HEK293T (cell line): ENCODE measurements at regions not wholly inside any gene's neighbourhood (a gene's known extent, or its start where the extent isn't known, plus 50 kb on each side); places are given as distances from the start of the nearest gene placed in this dataset.

ENCODE experiments used
- CTCF ChIA-PET: fragments of 350-600 bp; formaldehyde crosslinking; extraction: SDS; loops from one replicate; lab custom pipeline; 2021; ENCODE audit warnings: antibody characterized with exemption, inconsistent platforms; lab: Yijun Ruan, JAX
- POLR2A ChIA-PET: fragments of 350-600 bp; formaldehyde crosslinking; extraction: SDS; loops from one replicate; lab custom pipeline; 2020; ENCODE audit warnings: antibody characterized with exemption, inconsistent platforms; lab: Yijun Ruan, JAX
- DNase-seq: peaks from one replicate; pipeline ENCODE4 v3.0.0; 2012; ENCODE audit warnings: mixed read lengths; ENCODE audit errors: extremely low spot score
- ARNT ChIP-seq: fragments of 450-650 bp; IDR thresholded peaks from 2 replicates; pipeline ENCODE4 v1.6.1; 2017; ENCODE audit warnings: mild to moderate bottlenecking
- BHLHE40 ChIP-seq: fragments of 450-650 bp; IDR thresholded peaks from 2 replicates; pipeline ENCODE4 v1.6.1; 2016; ENCODE audit warnings: mild to moderate bottlenecking, moderate library complexity, borderline replicate concordance
- CTBP1 ChIP-seq: fragments of 450-650 bp; IDR thresholded peaks from 2 replicates; pipeline ENCODE4 v1.6.1; 2016; ENCODE audit warnings: borderline replicate concordance
- ELF4 ChIP-seq: fragments of 450-650 bp; IDR thresholded peaks from 2 replicates; pipeline ENCODE4 v1.6.1; 2017; ENCODE audit warnings: antibody characterized with exemption
- FOXA1 ChIP-seq: fragments of 450-650 bp; IDR thresholded peaks from 2 replicates; pipeline ENCODE4 v1.6.1; 2016; ENCODE audit warnings: mild to moderate bottlenecking
- FOXK2 ChIP-seq: fragments of 450-650 bp; IDR thresholded peaks from 2 replicates; pipeline ENCODE4 v1.6.1; 2016; ENCODE audit warnings: mild to moderate bottlenecking
- FOXM1 ChIP-seq: fragments of 450-650 bp; IDR thresholded peaks from 2 replicates; pipeline ENCODE4 v1.6.1; 2017; ENCODE audit warnings: mild to moderate bottlenecking, borderline replicate concordance
- HDGF ChIP-seq: fragments of 450-650 bp; IDR thresholded peaks from 2 replicates; pipeline ENCODE4 v1.6.1; 2017; ENCODE audit warnings: antibody characterized with exemption, borderline replicate concordance
- L3MBTL2 ChIP-seq: fragments of 450-650 bp; conservative IDR thresholded peaks from 2 replicates; pipeline ENCODE4 v1.6.1; 2016; ENCODE audit warnings: mild to moderate bottlenecking
- LEF1 ChIP-seq: fragments of 450-650 bp; IDR thresholded peaks from 2 replicates; pipeline ENCODE4 v1.6.1; 2017; ENCODE audit warnings: mild to moderate bottlenecking, borderline replicate concordance
- NFRKB ChIP-seq: fragments of 450-650 bp; IDR thresholded peaks from 2 replicates; pipeline ENCODE4 v1.6.1; 2016; ENCODE audit warnings: mild to moderate bottlenecking, moderate library complexity
- PKNOX1 ChIP-seq: fragments of 450-650 bp; IDR thresholded peaks from 2 replicates; pipeline ENCODE4 v1.6.1; 2016
- SP1 ChIP-seq: fragments of 450-650 bp; IDR thresholded peaks from 2 replicates; pipeline ENCODE4 v1.6.1; 2017
- SUZ12 ChIP-seq: fragments of 450-650 bp; IDR thresholded peaks from 2 replicates; pipeline ENCODE4 v1.6.1; 2016; ENCODE audit warnings: mild to moderate bottlenecking
- TARDBP ChIP-seq: fragments of 450-650 bp; IDR thresholded peaks from 2 replicates; pipeline ENCODE4 v1.6.1; 2016
- ZNF384 ChIP-seq: fragments of 450-650 bp; IDR thresholded peaks from 2 replicates; pipeline ENCODE4 v1.6.1; 2016

GRCh38 chr11:93902921-93903320 is 52.5 kb upstream of the VSTM5 start:
- DNase-seq, result no peak
- TF ChIP-seq HDGF (no peak), FOXM1 (no peak), BHLHE40 (no peak), FOXK2 (no peak), ZNF384 (no peak), ELF4 (no peak), NFRKB (no peak), CTBP1 (no peak), L3MBTL2 (no peak), FOXA1 (no peak), LEF1 (no peak)
- CTCF ChIA-PET, result interaction anchor here (0.7 kb wide), 1 partner anchor 15 kb away, joined by 3 read pairs; no protein-coding TSS in a partner anchor
- POLR2A ChIA-PET, result no interaction called here

GRCh38 chr11:93903989-93904388 is 53.6 kb upstream of the VSTM5 start:
- ChIA-PET CTCF (interaction anchor here (1.0 kb wide), 1 partner anchor 9 kb away, joined by 3 read pairs; no protein-coding TSS in a partner anchor), POLR2A (no interaction called here)
- no peak for DNase-seq
- TF ChIP-seq LEF1 (no peak), CTBP1 (no peak), ELF4 (no peak), SP1 (no peak), PKNOX1 (no peak), FOXA1 (no peak), ARNT (no peak), FOXM1 (no peak), HDGF (no peak), BHLHE40 (no peak), L3MBTL2 (no peak), ZNF384 (no peak), TARDBP (no peak), NFRKB (no peak), FOXK2 (no peak)

- TF ChIP-seq PKNOX1, result no peak
- ChIA-PET POLR2A (no interaction called here), CTCF (interaction anchor here (2.7 kb wide), 1 partner anchor 9 kb away, joined by 11 read pairs; no protein-coding TSS in a partner anchor)
- DNase-seq, result no peak
Measured at GRCh38 chr11:93904716-93905115, 54.3 kb upstream of the VSTM5 start.

- no peak for DNase-seq
- no peak for TF ChIP-seq NFRKB
- no peak for TF ChIP-seq PKNOX1
- no peak for TF ChIP-seq ARNT
- no peak for TF ChIP-seq LEF1
- TF ChIP-seq L3MBTL2, result no peak
- TF ChIP-seq ZNF384, result no peak
- no peak for TF ChIP-seq FOXK2
- TF ChIP-seq ELF4, result no peak
- TF ChIP-seq HDGF, result no peak
- no peak for TF ChIP-seq FOXM1
- TF ChIP-seq CTBP1, result no peak
- no peak for TF ChIP-seq SUZ12
- TF ChIP-seq FOXA1, result no peak
- TF ChIP-seq TARDBP, result no peak
- TF ChIP-seq SP1, result no peak
- no peak for TF ChIP-seq BHLHE40
- CTCF ChIA-PET, result interaction anchor here (0.5 to 2.7 kb wide), 2 partner anchors 10 to 165 kb away, joined by 6 to 11 read pairs; no protein-coding TSS in a partner anchor
Measured at GRCh38 chr11:93905384-93905783, 55.0 kb upstream of the VSTM5 start.

GRCh38 chr11:93906486-93906885 is 56.1 kb upstream of the VSTM5 start:
- no peak for DNase-seq
- ChIA-PET CTCF (interaction anchor here (1.1 to 2.7 kb wide), 2 partner anchors 11 to 15 kb away, joined by 5 to 11 read pairs; no protein-coding TSS in a partner anchor), POLR2A (interaction anchor here (1.1 kb wide), 1 partner anchor 222 kb away, joined by 3 read pairs; the partner anchor contains the start of gene PANX1)
- TF ChIP-seq L3MBTL2, result no peak
- no peak for TF ChIP-seq NFRKB
- TF ChIP-seq ZNF384, result no peak
- TF ChIP-seq FOXK2, result no peak
- TF ChIP-seq SP1, result no peak
- no peak for TF ChIP-seq HDGF
- no peak for TF ChIP-seq SUZ12
- no peak for TF ChIP-seq ELF4

More at GRCh38 chr11:93905384-93905783, 55.0 kb upstream of the VSTM5 start:
- POLR2A ChIA-PET, result interaction anchor here (1.1 kb wide), 1 partner anchor 223 kb away, joined by 3 read pairs; the partner anchor contains the start of gene PANX1

- TF ChIP-seq CTBP1, result no peak
- no peak for TF ChIP-seq FOXK2
- DNase-seq, result no peak
- POLR2A ChIA-PET, result no interaction called here
- CTCF ChIA-PET, result no interaction called here
Measured at GRCh38 chr11:93907901-93908300, 57.5 kb upstream of the VSTM5 start.
